LNCaP clone FGC (cell line): ENCODE measurements at regions not wholly inside any gene's neighbourhood (a gene's known extent, or its start where the extent isn't known, plus 50 kb on each side); places are given as distances from the start of the nearest gene placed in this dataset.
"Not testable (repeated sequence)": the region's sequence is repeated elsewhere in the genome, so short reads cannot be mapped to it uniquely, and the experiment has no call there.

Experiments used
- DNase-seq: peaks from one replicate; pipeline ENCODE4 v3.0.0-alpha.2; 2011; ENCODE audit warnings: low read depth
- H3K4me3 ChIP-seq: 2 replicates; pipeline ENCODE4 v1.5.1; 2011; ENCODE audit warnings: mild to moderate bottlenecking, low read depth, low read length, control low read depth
- TF ChIP-seq, protein P1 (sequence below): IDR thresholded peaks from 2 replicates; pipeline ENCODE4 v1.5.1; 2012; ENCODE audit warnings: mild to moderate bottlenecking; ENCODE audit not compliant: control insufficient read depth, insufficient read depth; ENCODE audit errors: extremely low read depth

DNA sequence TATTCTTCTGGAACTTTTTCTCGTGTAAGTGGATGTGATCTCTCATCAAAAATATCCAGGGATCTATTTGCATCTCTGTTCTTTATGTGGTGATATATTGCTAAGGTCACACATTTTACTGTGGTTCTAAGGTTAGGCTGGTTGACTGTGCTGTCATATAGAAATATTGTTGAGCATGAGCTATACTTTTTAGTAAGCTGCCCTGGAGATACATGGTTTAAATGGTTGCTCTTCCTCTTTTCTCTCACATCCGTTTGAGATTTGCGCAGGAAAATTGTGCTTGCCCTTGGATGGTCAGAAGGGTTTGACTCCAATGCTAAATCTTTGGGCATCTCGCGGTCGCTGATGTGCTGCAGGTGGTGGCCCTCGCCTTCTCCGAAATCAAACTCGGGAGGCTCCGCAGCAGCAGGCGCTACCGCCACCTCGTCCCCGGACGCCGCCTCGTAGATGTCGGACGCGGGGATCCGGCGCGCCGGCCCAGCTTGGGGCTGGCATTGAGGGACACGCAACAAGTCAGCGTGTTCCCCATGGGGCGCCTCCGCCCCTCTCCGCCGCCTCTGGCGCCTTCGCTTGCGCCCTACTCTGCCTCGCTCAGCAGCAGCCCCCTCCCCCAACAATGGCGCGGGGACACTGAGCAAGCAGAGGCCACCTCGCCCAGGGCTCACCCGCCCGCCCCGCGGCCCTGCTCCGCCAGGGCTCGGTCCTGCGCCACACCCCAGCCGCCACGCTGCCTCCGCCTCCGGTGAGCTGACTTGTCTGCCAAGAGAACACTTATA, 154.5 kb downstream of the MSN start:
- no peak for DNase-seq
- TF ChIP-seq, protein P1, sequence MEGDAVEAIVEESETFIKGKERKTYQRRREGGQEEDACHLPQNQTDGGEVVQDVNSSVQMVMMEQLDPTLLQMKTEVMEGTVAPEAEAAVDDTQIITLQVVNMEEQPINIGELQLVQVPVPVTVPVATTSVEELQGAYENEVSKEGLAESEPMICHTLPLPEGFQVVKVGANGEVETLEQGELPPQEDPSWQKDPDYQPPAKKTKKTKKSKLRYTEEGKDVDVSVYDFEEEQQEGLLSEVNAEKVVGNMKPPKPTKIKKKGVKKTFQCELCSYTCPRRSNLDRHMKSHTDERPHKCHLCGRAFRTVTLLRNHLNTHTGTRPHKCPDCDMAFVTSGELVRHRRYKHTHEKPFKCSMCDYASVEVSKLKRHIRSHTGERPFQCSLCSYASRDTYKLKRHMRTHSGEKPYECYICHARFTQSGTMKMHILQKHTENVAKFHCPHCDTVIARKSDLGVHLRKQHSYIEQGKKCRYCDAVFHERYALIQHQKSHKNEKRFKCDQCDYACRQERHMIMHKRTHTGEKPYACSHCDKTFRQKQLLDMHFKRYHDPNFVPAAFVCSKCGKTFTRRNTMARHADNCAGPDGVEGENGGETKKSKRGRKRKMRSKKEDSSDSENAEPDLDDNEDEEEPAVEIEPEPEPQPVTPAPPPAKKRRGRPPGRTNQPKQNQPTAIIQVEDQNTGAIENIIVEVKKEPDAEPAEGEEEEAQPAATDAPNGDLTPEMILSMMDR = no peak
- no peak overlapping the region for H3K4me3 ChIP-seq

DNA sequence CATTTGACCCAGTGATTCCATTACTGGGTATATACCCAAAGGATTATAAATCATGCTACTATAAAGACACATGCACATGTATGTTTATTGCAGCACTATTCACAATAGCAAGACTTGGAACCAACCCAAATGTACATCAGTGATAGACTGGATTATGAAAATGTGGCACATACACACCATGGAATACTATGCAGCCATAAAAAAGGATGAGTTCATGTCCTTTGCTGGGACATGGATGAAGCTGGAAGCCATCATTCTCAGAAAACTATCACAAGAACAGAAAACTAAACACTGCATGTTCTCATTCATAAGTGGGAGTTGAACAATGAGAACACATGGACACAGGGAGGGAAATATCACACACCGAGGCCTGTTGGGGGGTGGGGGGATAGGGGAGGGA, 152.5 kb downstream of the MSN start:
- not testable (repeated sequence) for DNase-seq, H3K4me3 ChIP-seq

DNA sequence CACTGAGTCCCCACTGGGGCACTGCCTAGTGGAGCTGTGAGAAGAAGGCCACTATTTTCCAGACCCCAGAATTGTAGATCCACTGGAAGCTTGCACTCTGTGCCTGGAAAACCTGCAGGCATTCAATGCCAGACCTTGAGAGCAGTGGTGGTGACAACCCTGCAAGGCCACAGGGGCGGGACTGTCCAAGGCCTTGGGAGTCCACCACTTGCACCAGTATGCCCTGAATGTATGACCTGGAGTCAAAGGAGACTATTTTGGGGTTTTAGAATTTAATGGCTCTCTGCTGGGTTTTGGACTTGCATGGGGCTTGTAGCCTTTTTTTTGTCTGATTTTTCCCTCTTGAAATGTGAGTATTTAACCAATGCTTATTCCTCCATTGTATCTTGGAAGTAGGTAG, 145.8 kb downstream of the MSN start:
- H3K4me3 ChIP-seq = no peak overlapping the region
- DNase-seq = no peak
- TF ChIP-seq, protein P1 = no peak

DNA sequence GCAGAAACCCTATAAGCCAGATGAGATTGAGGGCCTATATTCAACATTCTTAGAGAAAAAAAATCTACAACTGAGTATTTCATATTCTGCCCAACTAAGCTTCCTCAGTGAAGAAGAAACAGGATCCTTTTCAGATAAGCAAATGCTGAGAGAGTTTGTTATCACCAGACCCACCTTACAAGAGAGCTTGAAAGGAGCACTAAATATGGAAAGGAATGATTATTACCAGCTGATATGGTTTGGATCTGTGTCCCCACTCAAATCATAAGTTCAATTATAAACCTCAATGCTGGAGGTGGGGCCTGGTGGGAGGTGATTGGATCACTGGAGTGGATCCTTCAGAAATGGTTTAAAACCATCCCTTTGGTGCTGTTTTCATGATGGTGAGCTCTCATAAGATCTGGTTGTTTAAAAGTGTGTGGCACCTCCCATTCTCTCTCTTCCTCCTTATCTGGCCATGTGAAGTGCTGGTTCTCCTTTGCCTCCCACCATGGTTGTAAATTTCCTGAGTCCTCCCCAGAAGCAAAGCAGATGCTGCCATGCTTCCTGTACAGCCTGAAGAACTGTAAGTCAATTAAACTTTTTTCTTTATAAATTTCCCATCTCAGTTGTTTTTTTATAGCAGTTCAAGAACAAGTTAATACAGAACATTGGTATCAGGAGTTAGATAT, 144.2 kb downstream of the MSN start:
- H3K4me3 ChIP-seq = no peak overlapping the region
- DNase-seq = no peak
- TF ChIP-seq, protein P1 = no peak
